TTC549 (cell line): ENCODE measurements at regions not wholly inside any gene's neighbourhood (a gene's known extent, or its start where the extent isn't known, plus 50 kb on each side); places are given as distances from the start of the nearest gene placed in this dataset.

ENCODE experiments used
- FAIRE-seq: peaks from 2 replicates; lab custom pipeline; 2012; peaks lifted over from hg19 to GRCh38; lab: Jason Lieb, UNC

- no peak for FAIRE-seq
These were observed 463.7 kb upstream of the TLE4 start for GRCh38 chr9:79107911-79108676.

- no peak for FAIRE-seq
These were observed 460.1 kb upstream of the TLE4 start for GRCh38 chr9:79111653-79112052.

GRCh38 chr9:79115176-79115575 lies 456.6 kb upstream of the TLE4 start:
- FAIRE-seq = no peak

GRCh38 chr9:79116041-79116440 lies 455.7 kb upstream of the TLE4 start:
- FAIRE-seq = no peak

- no peak for FAIRE-seq
These were observed 455.1 kb upstream of the TLE4 start for GRCh38 chr9:79116709-79117108.

- FAIRE-seq = no peak
These were observed 451.2 kb upstream of the TLE4 start for GRCh38 chr9:79120533-79120932.

- no peak for FAIRE-seq
These were observed 450.8 kb upstream of the TLE4 start for GRCh38 chr9:79120941-79121340.

GRCh38 chr9:79123415-79123814 lies 448.4 kb upstream of the TLE4 start:
- no peak for FAIRE-seq

GRCh38 chr9:79127661-79128060 lies 444.1 kb upstream of the TLE4 start:
- FAIRE-seq = no peak

- FAIRE-seq = no peak
These were observed 441.8 kb upstream of the TLE4 start for GRCh38 chr9:79129865-79130480.

- no peak for FAIRE-seq
These were observed 440.5 kb upstream of the TLE4 start for GRCh38 chr9:79131246-79131774.

GRCh38 chr9:79131824-79132377 lies 439.9 kb upstream of the TLE4 start:
- FAIRE-seq = no peak

- no peak for FAIRE-seq
These were observed 437.1 kb upstream of the TLE4 start for GRCh38 chr9:79134654-79135053.

GRCh38 chr9:79135681-79136415 lies 435.9 kb upstream of the TLE4 start:
- FAIRE-seq = no peak

- no peak for FAIRE-seq
These were observed 431.0 kb upstream of the TLE4 start for GRCh38 chr9:79140751-79141150.

- FAIRE-seq = no peak
These were observed 428.6 kb upstream of the TLE4 start for GRCh38 chr9:79143211-79143610.

- no peak for FAIRE-seq
These were observed 426.3 kb upstream of the TLE4 start for GRCh38 chr9:79145442-79145841.

GRCh38 chr9:79149585-79149984 lies 422.2 kb upstream of the TLE4 start:
- no peak for FAIRE-seq

GRCh38 chr9:79151791-79152190 lies 420.0 kb upstream of the TLE4 start:
- no peak for FAIRE-seq

- FAIRE-seq = no peak
These were observed 419.5 kb upstream of the TLE4 start for GRCh38 chr9:79152306-79152705.

GRCh38 chr9:79154806-79155205 lies 417.0 kb upstream of the TLE4 start:
- FAIRE-seq = no peak

- FAIRE-seq = no peak
These were observed 416.5 kb upstream of the TLE4 start for GRCh38 chr9:79155308-79155707.

- no peak for FAIRE-seq
These were observed 408.2 kb upstream of the TLE4 start for GRCh38 chr9:79163544-79163943.
